PC-9 (cell line): ENCODE measurements at regions not wholly inside any gene's neighbourhood (a gene's known extent, or its start where the extent isn't known, plus 50 kb on each side); places are given as distances from the start of the nearest gene placed in this dataset.
A peak's percentile ranks its signal among the peaks of the same experiment; 100 is the strongest.

Source experiments
- BruUV-seq: library from RNA; stranded (reverse); fragments of 400-500 nt; replicated peaks from 2 replicates; lab custom pipeline; 2021; lab: Mats Ljungman, UMichigan
- CTCF ChIA-PET: fragments of 300-600 bp; sonication (Branson Sonifier 250); formaldehyde crosslinking; loops from one replicate; lab custom pipeline; 2022; ENCODE audit warnings: antibody characterized with exemption; lab: Charles Lee
- POLR2A ChIA-PET: fragments of 300-600 bp; sonication (Branson Sonifier 250); formaldehyde crosslinking; loops from one replicate; lab custom pipeline; 2022; ENCODE audit warnings: antibody characterized with exemption; ENCODE audit not compliant: unreplicated experiment; lab: Charles Lee
- DNase-seq, 2 experiments: peaks; one replicate each; pipeline versions ENCODE4 v3.0.0 to v3.0.0-alpha.2; 2015 to 2022; ENCODE audit warnings: mixed read lengths in 1 of 2
- H2AFZ ChIP-seq: fragments of 200-600 bp; sonication (generic); 2 replicates; pipeline ENCODE4 v1.8.1; 2017; ENCODE audit warnings: antibody characterized with exemption
- H3F3A ChIP-seq: fragments of 200-600 bp; sonication (generic); 2 replicates; pipeline ENCODE4 v1.8.1; 2017; ENCODE audit warnings: antibody characterized with exemption, mild to moderate bottlenecking, low read depth; ENCODE audit not compliant: insufficient read depth
- H3K27ac ChIP-seq: fragments of 200-600 bp; sonication (generic); 2 replicates; pipeline ENCODE4 v1.6.1; 2016; ENCODE audit warnings: mixed run types
- H3K27me3 ChIP-seq: fragments of 200-600 bp; sonication (generic); 2 replicates; pipeline ENCODE4 v1.6.1; 2016; ENCODE audit warnings: low read depth, mixed run types; ENCODE audit not compliant: insufficient read depth
- H3K36me3 ChIP-seq: fragments of 200-600 bp; sonication (generic); 2 replicates; pipeline ENCODE4 v1.6.1; 2016; ENCODE audit warnings: low read depth, mixed run types
- H3K4me1 ChIP-seq: fragments of 200-600 bp; sonication (generic); replicated peaks from 2 replicates; pipeline ENCODE4 v1.6.1; 2016; ENCODE audit warnings: mixed run types; ENCODE audit not compliant: insufficient read depth
- H3K4me2 ChIP-seq: fragments of 200-600 bp; sonication (generic); 2 replicates; pipeline ENCODE4 v1.6.1; 2017; ENCODE audit warnings: mixed run types
- H3K4me3 ChIP-seq: fragments of 200-600 bp; sonication (generic); 2 replicates; pipeline ENCODE4 v1.6.1; 2016; ENCODE audit warnings: mixed run types
- H3K79me2 ChIP-seq: fragments of 200-600 bp; sonication (generic); 2 replicates; pipeline ENCODE4 v1.6.1; 2017; ENCODE audit warnings: low read depth, mixed run types
- H3K9me2 ChIP-seq: fragments of 200-600 bp; sonication (generic); 2 replicates; pipeline ENCODE4 v1.8.1; 2017; ENCODE audit warnings: mild to moderate bottlenecking; ENCODE audit not compliant: insufficient read depth
- H3K9me3 ChIP-seq: fragments of 200-600 bp; sonication (generic); 2 replicates; pipeline ENCODE4 v1.8.1; 2016; ENCODE audit warnings: low read depth; ENCODE audit not compliant: insufficient read depth
- H4K20me1 ChIP-seq: fragments of 200-600 bp; sonication (generic); 2 replicates; pipeline ENCODE4 v1.8.1; 2017; ENCODE audit not compliant: insufficient read depth
- CTCF ChIP-seq: fragments of 200-600 bp; sonication (generic); conservative IDR thresholded peaks from 2 replicates; pipeline ENCODE4 v1.6.1; 2017; ENCODE audit warnings: mixed run types, antibody characterized with exemption, mild to moderate bottlenecking, moderate library complexity
- EZH2 ChIP-seq: fragments of 200-600 bp; sonication (generic); IDR thresholded peaks from 2 replicates; pipeline ENCODE4 v1.8.0; 2017; ENCODE audit warnings: antibody characterized with exemption, low read depth
- intact Hi-C: fragments of 100-400 bp; cut with micrococcal nuclease; formaldehyde crosslinking; loops from one replicate; pipeline ENCODE4 v1.10.0; 2022; ENCODE audit not compliant: unreplicated experiment

DNA sequence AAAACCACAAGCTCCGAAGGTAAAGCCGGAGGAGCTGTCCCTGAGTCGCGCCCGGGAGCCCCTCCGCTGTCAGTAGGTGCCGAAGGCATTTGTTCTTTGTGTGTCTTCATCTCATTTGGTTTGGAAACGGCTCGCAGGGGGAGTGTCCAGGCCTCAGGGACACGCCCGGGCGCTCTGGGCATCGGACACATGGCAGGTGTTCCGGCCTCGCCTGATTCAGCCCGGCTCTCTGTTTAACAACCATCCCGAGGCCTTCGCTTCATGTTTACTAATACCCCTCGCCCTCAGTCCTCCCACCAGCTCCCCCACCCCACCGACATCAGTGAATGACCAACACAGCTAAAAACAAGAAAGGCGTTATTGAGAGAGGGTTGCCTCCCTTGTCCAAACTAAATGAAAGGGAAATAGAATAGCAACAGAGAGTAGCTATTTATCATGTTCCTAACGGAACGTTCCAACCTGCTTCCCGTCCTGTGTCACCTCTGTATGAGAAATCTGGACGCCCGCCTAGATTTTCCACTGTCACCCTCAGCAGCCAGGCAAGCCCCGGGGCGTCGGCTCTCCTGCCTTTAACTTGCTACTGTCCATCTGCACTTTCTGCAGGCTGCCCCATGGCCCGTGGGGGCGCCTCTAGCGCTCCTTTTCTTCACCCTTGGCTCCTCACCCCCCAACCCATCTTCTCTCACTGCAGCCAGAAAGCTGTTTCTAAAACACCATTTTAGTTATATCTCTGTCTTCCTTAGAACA lies 73.9 kb downstream of the MYCN start:
- Histone ChIP-seq H3K27ac (no peak overlapping the region), H3F3A (no peaks in the 10 kb centered on the region), H3K36me3 (no peaks in the 10 kb centered on the region), H3K4me3 (no peak overlapping the region), H3K9me3 (no peaks in the 10 kb centered on the region), H3K27me3 (peaks cover 33% of the 10 kb centered on the region), H3K9me2 (no peaks in the 10 kb centered on the region), H3K79me2 (no peaks in the 10 kb centered on the region), H3K4me1 (no peaks in the 10 kb centered on the region), H3K4me2 (no peak overlapping the region), H2AFZ (no peak overlapping the region), H4K20me1 (no peaks in the 10 kb centered on the region)
- POLR2A ChIA-PET, result no interaction called here
- TF ChIP-seq EZH2 (no peak), CTCF (no peak)
- CTCF ChIA-PET, result no interaction called here
- DNase-seq, result no peak
- intact Hi-C loops, result no loop called here
- BruUV-seq, result no TSS peak

- TF ChIP-seq CTCF (no peak), EZH2 (no peak)
- peak overlapping the region; percentile 19; the same call in 1 of the 2 replicates for H3K4me3 ChIP-seq
- no peaks in the 10 kb centered on the region for H3K9me2 ChIP-seq
- intact Hi-C loops, result no loop called here
- no peaks in the 10 kb centered on the region for H3K4me1 ChIP-seq
- no peak for DNase-seq
- no peaks in the 10 kb centered on the region for H3K79me2 ChIP-seq
- H3K27ac ChIP-seq, result no peak overlapping the region
- peak overlapping the region; percentile 44; the same call in 1 of the 2 replicates for H3K4me2 ChIP-seq
- no peaks in the 10 kb centered on the region for H3F3A ChIP-seq
- no peaks in the 10 kb centered on the region for H3K9me3 ChIP-seq
- ChIA-PET CTCF (no interaction called here), POLR2A (no interaction called here)
- H2AFZ ChIP-seq, result 0 out of 2 replicates have a peak overlapping the region, but pooled peaks have one; percentile 10
- H3K27me3 ChIP-seq, result peaks cover 25% of the 10 kb centered on the region
- BruUV-seq, result no TSS peak
- no peaks in the 10 kb centered on the region for H3K36me3 ChIP-seq
- H4K20me1 ChIP-seq, result no peaks in the 10 kb centered on the region
Observed at GRCh38 chr2:16013359-16013911, 73.1 kb downstream of the MYCN start.

GRCh38 chr2:16012626-16013358 lies 72.4 kb downstream of the MYCN start:
- intact Hi-C loops, result no loop called here
- BruUV-seq, result no TSS peak
- no peaks in the 10 kb centered on the region for H3K79me2 ChIP-seq
- no peaks in the 10 kb centered on the region for H3F3A ChIP-seq
- H3K9me2 ChIP-seq, result no peaks in the 10 kb centered on the region
- POLR2A ChIA-PET, result no interaction called here
- no peak overlapping the region for H3K27ac ChIP-seq
- peak overlapping the region; percentile 19; the same call in 1 of the 2 replicates for H3K4me3 ChIP-seq
- CTCF ChIA-PET, result no interaction called here
- H3K4me2 ChIP-seq, result peak overlapping the region; percentile 44; the same call in 1 of the 2 replicates
- no peaks in the 10 kb centered on the region for H3K36me3 ChIP-seq
- H4K20me1 ChIP-seq, result no peaks in the 10 kb centered on the region
- H3K4me1 ChIP-seq, result no peaks in the 10 kb centered on the region
- peaks cover 22% of the 10 kb centered on the region for H3K27me3 ChIP-seq
- DNase-seq, result peak; percentile 8 to 54
- H3K9me3 ChIP-seq, result no peaks in the 10 kb centered on the region
- TF ChIP-seq EZH2 (no peak), CTCF (no peak)
- H2AFZ ChIP-seq, result 0 out of 2 replicates have a peak overlapping the region, but pooled peaks have one; percentile 10
